Left kidney (tissue), 1 donor: ENCODE measurements at regions not wholly inside any gene's neighbourhood (a gene's known extent, or its start where the extent isn't known, plus 50 kb on each side); places are given as distances from the start of the nearest gene placed in this dataset.
"Not testable (repeated sequence)": the region's sequence is repeated elsewhere in the genome, so short reads cannot be mapped to it uniquely, and the experiment has no call there.

Source experiments
- DNase-seq: peaks from one replicate; pipeline ENCODE4 v3.0.0-alpha.2; 2013

DNA sequence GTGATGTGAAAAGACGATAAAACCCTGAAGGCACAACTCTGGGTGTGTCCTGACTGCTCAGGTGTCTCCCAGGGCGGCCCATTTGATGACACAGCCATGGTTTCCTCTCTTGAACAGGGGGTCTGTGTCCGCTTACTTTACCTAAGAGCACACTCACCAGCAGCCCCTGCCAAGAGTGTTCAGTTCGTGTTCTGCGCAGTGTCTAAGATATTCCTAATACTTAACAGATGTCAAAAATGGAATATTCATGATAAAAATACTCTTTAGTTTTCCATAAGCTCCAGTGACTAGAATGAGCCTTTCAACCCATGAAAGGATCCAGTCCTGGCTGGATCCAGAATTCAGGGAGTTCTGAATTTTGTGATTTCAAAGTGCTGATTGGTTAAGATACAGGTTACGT is 492.4 kb downstream of the TNS3 start:
- DNase-seq = no peak

DNA sequence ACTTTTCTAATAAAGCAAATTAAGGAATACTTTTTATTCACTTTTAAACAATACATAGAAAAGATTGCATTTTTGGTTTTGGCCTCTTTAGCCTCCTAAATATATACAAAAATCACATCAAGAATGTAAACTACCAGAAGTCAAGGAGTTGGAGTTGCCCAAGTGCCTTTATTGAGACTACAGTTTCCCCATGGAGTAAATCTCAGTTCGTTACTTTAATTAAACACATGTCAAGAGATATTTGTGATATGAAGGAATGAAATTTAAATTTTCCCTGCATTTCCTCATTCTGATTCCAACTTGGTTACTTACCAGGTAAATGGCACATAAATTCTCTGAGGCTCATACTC is 492.9 kb downstream of the TNS3 start:
- no peak for DNase-seq

DNA sequence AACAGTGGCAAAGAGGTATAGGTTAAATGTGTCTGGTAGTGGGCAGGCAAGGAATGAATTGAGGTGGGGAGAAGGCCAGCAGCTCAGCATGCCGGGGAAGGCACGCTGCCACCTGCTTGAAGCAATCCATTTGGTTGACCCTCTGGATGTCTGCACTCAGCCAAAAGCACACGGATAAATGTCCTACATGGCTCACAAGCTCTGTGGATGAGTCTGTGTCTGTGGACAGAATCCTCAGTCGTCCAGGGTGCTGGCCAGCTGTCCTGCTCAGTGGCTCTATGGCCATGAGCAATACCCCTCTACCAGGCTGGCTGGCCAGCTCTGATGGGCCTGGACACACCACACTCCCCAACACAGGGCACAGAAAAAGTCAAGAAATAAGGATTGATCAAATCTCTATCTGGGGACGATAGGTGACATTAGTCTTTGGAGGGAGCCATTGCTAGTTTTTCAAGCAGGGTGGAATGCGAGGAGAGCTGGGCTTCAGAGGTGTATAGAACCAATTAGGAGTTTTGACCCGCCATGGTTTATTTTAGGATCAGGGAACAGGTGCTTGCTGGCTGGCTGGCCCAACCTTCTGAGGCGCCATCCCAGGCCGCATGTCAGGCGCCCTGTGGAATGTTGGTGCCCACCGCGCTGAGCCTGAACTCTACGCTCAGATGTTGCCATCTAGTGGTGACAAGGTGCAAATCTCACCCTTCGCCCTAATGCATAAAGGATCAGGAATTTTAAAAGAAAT is 493.4 kb downstream of the TNS3 start:
- DNase-seq = peak; percentile 56

DNA sequence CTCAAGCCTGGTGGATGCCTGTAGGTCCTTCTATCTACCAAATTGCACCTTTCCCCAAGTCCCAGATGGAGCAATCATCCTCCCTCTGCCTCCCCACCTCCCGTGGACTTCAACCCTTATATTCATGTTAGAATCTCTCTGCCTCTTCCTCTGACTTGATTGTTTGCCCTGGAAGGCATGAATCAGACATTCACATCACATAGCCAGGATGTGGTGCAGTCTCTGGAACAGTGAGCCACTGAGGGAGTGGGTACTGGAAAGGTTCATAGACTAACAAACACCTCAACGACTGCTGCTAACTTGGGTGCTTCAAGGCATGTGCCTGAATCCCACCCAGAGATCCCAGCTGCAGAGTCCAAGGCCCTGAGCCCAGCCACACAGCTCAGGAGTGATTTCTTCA is 494.0 kb downstream of the TNS3 start:
- DNase-seq = no peak

DNA sequence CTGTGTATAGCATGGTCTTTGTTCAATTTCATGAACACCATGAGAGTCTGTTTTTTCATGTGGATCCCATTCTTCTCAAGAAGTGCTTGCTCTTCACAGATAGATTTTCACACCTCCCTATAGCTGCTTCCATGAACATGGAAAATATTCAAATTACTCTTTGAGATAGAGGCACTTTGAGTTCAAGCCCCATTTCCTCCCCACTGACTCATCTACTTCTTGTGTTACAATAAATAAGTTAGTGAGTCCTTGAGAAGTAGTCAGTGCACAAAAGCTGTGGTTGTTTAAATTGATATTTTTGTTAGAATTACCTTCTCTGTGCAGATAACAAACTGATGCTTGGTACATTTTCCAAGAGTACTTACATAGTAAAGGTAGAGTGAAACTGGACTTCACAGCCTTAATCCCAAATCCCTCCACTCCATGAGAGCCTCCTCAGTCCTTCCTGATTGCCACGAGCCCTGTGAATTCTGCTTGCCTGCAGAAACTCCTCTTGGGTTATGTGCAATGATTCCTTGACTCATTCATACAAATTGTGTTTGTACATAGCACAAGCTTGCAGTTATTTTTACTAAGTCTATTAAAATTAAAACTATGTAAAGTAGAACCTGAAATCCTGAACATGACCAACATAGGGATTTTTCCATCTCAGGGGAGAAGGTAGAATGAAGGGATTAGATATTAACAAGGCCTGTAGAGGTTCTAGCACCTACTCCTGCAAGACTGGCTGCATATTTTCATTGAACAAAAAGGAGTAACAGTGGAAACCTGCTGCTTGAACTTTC is 496.2 kb downstream of the TNS3 start:
- no peak for DNase-seq

DNA sequence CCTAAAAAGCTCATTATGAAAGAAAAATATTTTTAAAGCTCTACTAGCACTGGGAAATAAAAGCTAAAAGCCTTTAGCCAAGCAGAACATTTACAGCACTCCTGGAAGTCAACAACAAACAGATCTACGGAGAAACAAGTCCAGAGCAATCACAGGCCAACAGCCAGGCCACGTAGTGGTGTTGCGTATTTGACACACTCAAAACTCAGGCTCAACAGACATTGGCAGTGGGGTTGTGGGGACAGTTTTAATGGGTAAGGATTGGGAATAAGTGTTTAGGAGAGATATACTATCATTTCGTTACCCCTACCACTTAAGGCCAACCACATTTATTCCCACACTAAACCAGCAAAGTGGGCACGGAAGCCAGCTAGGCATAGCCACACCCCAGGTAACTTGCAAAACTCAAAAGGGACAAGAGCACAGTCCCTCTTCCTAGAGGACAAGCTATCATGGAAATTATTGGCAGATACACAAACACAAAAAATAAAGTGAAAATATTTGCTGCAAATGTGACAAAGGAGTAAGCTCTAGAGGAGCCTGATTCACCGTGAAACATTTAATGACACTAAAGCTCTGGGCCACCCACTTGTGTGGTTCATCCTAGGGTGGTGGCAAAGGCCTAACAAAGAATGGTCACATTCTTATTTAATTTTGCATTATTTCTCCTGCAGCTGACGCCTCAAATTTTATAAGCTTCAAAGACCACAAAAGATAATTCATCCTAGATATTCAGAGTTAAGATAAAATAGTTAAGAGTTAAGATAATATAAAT is 498.2 kb downstream of the TNS3 start:
- DNase-seq = no peak

DNA sequence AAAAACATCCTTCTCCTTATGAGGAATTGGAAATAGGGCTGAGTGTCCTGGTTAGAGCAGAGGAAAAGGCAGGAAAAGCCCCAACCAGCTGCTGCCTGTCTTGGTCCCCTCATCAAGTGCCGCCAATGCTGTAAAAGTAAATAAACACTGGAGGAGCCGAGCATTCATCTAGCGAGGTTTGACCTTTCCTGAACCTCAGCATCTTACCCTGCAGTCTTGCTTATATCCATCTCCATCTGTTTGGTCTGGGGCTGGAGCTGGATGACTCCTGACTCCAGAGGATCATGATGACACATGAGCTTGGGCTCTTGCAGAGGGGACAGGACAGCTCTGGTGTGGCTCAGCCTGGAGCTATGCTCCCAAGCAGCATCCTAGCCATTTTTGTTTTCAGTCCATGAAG is 501.1 kb downstream of the TNS3 start:
- no peak for DNase-seq

DNA sequence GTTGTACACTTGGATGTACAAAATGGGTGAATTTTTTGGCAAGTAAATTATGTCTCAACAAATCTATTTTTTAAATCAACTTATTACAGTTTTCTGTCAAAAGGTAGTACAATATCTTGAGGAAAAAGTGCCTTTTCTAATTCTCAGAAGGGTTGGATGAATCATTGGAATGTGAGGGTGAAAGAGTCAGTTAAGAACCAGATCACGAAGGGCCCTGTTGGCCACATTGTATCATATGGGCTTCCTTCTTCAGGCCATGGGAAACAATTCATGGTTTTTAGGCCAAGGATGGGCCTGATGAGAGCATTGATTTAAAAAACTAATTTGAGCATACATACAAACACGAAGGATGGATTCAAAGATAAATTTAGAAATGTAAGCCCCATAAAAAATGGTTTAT is 503.7 kb downstream of the TNS3 start:
- no peak for DNase-seq

DNA sequence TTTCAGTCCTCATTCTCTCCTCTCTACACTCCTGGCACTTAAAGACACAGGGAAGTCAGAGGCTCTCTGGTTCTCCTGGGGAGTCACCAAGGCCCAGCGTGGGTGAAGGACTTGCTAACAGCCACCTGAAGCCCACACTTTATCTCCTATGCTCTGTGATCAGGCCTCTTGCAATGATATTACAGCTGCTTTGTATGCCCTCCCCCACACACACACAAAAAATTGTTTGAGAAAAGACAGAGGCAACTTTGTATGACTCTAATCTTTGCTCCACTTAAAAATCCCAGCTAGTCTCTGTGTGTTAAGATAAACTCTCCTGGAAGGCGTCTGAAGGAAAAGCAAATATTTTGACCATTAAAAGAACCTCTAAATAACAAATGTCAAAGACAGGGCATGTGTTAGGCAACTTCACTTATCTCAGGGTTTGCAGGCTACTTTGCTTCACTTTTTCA is 507.2 kb downstream of the TNS3 start:
- no peak for DNase-seq

DNA sequence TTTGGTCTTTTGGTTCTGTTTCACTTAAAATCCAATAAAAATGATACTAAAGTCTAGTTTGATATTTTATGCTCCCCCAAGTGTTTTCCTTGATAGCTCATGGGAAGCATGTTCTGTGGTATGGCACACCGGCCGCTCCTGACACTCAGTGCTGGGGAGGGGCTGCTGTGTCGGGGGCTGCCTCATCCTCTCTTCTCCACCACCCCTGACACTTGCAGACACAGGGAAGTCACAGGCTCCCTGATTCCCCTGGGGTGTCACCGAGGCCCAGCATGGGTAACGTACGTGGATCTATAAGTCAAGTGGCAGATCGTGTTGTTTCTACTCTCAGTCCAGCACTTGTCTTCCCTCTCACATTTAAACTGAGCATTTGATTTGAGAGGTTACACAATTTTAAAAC is 508.6 kb downstream of the TNS3 start:
- no peak for DNase-seq

DNA sequence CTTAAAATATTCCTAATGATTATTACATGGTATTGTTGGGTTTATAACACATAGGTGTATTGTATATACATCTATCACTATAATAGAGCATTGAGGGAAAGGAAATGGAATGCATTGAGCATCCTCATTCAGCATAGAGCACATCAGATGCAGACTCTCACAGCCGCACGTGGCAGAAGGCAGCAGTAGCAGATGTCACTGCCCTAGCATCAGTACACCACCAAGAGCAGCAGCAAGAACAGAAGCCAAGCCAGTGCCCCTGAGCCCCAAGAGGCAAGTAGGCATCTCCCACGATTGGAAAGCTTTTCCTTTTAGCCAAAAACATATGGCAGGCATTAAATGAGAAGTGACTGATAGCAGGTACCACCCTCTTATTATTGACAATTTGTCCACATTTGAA is 510.0 kb downstream of the TNS3 start:
- DNase-seq = no peak

DNA sequence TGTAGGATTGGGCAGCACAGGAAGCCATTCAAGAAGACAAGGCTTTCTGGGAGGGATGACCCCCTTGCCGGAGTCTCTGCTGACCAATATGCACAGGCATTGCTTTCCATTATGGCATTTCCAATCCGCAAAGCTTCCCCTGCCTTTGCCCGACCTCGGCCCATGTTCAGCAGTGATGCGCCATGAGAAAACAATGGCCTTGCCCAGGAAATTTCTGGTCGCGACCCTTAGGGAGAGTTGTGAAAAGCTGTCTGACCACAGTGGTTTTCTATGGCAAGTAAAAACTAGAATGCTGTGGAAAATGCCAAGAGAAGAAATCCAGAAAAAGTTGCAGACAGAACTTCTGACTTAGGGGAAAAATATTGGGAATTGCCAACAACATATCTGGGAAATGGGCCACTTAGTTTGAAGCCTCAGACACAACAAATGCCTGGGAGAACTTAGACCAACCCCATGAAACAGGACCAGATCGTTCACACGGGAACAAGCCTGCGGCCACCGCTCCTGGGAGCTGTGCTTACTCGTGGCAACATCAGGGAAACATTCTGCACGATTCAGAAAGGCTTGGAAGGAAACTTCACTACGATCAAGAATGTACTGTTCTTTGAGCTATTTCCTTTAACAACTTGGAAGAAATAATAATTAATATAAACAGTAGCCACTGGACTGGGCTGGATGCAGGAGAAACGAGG is 512.4 kb downstream of the TNS3 start:
- no peak for DNase-seq

DNA sequence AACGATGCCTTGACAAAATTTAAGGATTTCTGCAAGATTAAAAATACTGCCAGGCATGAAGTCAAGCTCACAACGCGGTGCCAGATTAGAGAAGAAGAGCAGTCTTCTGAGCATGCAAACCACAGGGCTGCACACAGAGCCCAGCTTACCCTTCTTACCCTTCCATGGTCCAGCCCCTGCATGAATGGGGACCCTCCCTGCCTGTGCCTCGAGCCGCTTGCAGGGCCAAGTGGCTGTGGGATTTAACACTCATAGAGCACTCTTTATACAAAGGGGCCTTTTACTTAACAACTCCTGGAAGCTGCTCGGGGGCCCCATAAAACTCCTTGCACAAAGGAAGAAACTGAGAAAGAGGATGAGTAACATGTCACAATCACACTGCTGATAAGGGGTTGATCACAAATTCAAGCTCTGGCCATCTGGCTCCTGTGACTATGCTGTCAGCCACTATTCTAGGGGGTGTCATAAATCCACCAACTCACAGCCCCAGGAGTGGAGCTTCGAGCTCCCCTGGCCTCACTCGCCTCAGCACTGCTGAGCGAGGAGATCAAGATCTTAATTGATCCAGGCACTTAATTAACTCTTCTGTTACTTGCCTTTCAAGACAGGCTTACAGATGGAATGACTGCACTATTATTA is 514.8 kb downstream of the TNS3 start:
- no peak for DNase-seq

DNA sequence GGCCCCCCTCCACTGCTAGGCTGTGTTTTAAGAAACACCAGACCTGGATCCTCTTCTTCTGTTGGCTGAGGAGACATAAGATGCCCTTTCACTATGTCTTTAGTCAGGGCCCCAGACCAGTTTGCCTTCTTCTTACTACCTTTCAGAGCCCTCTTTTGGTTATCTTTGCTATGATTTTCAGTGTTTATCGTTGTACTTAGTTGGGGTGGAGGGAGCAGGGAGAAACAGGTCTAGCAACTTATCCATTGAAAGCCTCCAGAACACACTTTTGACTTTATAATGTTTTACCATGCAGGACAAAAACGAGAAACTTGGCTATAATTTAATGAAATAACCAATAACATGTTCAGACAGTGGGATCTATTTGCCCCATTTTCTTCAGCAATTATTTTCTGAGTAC is 525.2 kb downstream of the TNS3 start:
- DNase-seq = no peak

DNA sequence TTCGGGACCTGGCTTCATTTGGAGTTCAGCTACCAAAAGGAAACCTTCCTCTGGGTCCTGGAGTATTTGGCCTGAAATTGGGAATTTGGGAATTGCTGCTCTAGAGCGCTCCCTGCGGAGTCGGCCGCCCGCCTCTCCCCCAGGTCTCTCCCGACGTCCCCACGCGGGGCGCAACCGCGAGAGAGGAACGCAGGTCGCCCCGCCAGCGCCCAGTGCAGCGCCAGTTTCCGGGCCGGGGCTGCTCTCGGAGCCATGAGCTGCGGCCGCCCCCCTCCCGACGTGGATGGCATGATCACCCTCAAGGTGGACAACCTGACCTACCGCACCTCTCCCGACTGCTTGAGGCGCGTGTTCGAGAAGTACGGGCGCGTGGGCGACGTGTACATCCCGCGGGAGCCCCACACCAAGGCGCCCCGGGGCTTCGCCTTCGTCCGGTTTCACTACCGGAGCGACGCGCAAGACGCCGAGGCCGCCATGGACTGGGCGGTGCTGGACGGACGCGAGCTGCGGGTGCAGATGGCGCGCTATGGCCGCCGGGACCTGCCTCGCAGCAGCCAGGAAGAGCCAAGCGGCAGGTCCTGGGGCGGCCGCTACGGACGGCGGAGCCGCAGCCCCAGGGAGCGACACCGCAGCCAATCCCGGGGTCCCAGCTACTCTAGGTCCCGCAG is 529.2 kb downstream of the TNS3 start:
- not testable (repeated sequence) for DNase-seq

DNA sequence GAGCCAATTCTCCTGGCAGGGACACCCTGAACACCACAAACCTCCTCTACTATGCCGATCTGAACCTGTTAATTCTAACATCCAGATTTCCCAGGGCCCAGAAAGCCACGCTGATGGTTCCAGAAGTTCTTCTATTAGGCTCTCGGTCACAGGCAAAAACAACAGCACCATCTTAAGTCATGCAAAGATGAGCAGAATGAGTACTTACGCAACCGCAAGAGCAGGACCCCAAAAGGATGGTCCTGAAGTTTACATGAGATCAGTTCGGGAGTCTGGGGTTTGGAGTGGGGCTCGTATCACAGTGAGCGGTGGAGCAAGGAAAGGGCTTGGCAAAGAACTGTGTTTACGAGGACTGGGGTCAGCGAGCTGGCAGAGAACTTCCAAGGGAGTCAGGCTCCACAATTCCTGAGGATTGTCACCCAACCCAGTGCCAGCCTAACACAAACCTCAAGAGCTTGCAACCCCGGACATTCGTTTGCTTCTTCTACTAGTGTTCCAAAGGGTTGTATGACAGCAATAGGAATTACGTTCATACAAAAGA is 532.6 kb downstream of the TNS3 start:
- DNase-seq = no peak

DNA sequence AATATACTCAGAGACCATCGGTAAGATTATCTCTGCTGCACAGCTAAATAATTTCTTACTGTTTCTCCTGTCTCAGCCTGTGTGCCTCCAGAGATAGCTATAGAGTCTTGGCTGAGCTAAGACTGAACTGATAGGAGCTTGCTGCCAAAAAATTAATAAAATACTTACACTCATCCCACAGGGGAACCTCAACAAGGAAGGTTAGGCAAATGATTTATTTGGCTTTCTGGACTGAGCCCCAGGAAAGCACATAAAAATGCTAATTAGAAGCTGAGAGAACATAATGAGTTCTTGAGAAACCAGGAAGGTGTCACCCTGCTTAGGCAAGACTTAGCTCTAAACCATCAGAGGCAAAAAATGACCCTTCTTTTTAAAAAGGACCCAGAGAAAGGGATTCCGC is 534.5 kb downstream of the TNS3 start:
- DNase-seq = no peak

DNA sequence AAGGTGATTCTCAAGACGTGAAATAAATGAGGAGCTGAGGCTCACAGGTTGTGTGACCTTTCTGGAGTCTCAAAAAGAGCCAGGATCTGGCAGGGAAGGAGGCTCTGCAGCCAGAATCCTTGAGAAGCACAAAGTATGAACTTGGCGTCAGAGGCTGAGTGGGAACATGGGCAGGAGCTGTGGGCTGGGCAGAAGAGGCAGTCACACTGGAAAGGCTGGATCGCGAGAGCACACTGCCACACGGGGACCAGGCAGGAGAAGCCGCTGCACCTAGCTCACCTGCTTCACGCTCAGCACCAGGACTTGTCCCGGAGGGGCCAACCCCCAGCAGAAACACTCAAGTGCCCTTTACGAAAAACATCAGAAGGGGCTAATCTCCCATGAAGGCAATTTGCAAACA is 535.0 kb downstream of the TNS3 start:
- no peak for DNase-seq

DNA sequence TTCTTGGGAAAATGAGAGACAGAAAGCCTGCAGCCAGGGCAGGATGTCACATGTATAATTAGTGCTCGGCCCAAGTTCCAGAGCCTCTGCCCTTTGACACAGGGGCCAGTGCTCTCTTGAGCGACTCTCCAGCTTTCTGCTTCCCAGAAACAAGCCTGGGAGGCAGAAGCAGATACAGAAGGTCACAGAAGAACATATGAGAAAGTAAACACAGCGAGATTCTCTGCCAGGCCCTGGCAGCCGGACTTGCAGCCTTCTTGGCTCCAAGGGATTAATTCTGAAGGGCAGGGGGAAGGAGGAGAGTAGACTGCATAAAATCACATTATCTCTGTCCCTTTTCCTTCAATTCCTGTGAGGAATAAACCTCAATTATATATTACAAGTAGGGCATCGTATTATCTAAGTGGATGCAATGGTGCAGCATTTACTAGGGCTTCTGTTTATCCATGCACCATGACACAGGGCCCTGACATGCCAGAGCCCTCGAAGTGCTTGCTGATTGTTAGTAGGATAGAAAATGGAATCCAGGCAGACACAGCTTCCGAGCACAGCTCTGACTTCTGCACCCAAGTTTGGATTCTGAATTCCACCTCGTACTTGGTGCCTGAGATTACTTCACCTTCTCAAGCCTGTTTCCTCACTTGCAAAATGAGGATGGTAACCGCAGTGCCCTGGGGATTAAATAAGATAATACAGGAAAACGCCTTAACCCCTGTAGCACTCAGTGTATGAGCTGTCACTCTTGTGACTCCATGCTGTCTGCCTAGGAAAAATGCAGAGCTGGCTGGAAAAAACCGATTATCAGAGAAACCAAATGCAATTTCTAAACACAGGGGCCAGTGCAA is 536.5 kb downstream of the TNS3 start:
- no peak for DNase-seq

DNA sequence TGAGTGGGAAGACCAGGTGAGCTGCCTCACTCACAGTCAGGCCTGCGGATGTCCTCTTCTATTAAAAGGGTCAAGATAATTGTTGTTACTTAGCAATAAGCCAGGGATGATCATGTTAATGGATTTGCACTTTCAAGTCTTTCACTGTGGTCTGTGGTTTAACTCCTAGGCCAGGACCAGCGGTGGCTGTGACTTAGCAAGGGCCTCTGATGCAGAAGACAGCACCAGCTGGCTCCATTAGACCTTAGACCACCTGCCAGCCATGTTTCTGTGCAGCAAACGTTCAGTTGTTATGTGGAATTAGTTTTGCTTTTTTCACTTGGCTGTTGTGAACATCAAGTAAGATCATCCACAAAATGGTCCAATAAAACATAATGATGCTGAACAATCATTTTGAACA is 537.3 kb downstream of the TNS3 start:
- DNase-seq = no peak
